DOHH2 (cell line): ENCODE measurements at regions not wholly inside any gene's neighbourhood (a gene's known extent, or its start where the extent isn't known, plus 50 kb on each side); places are given as distances from the start of the nearest gene placed in this dataset.

ENCODE experiments used
- EZH2phosphoT487 ChIP-seq: fragments of 200-600 bp; sonication (generic); IDR thresholded peaks from 2 replicates; pipeline ENCODE4 v1.6.1; 2017; ENCODE audit warnings: borderline replicate concordance, mild to moderate bottlenecking, antibody characterized with exemption, low read length, moderate library complexity, mixed read lengths
- TF ChIP-seq, protein P1 (sequence below): fragments of 200-600 bp; sonication (generic); IDR thresholded peaks from one replicate; pipeline ENCODE4 v1.5.1; 2014; ENCODE audit warnings: antibody characterized with exemption, mild to moderate bottlenecking, low read depth, low read length; ENCODE audit not compliant: poor library complexity, severe bottlenecking

DNA sequence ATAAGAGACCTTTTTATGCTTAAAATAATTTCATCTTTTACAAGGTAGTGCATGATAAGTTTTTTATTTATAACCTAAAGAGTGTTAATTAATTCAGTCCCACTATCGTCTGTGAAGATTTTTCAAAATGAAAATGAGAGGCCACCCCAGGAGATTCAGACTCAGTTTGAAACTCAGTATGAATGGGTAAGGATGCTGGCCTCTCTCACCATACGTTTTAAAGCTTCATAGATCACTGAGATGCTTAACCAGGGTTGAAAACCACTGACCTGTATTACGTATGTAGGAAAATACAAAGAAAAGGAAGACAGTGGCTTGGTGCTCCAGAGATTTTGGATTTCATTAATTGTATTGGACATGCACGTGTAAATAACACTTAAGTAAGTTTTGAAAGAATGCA, 278.7 kb downstream of the FSIP2 start:
- TF ChIP-seq, protein P1, sequence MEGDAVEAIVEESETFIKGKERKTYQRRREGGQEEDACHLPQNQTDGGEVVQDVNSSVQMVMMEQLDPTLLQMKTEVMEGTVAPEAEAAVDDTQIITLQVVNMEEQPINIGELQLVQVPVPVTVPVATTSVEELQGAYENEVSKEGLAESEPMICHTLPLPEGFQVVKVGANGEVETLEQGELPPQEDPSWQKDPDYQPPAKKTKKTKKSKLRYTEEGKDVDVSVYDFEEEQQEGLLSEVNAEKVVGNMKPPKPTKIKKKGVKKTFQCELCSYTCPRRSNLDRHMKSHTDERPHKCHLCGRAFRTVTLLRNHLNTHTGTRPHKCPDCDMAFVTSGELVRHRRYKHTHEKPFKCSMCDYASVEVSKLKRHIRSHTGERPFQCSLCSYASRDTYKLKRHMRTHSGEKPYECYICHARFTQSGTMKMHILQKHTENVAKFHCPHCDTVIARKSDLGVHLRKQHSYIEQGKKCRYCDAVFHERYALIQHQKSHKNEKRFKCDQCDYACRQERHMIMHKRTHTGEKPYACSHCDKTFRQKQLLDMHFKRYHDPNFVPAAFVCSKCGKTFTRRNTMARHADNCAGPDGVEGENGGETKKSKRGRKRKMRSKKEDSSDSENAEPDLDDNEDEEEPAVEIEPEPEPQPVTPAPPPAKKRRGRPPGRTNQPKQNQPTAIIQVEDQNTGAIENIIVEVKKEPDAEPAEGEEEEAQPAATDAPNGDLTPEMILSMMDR, result no peak
- no peak for TF ChIP-seq EZH2phosphoT487
